Amygdala (tissue), 56 donors: ENCODE measurements at regions not wholly inside any gene's neighbourhood (a gene's known extent, or its start where the extent isn't known, plus 50 kb on each side); places are given as distances from the start of the nearest gene placed in this dataset.

Source experiments
- DNase-seq, 56 donors: peaks; one replicate each; lab custom pipeline; 2025; lab: John Stamatoyannopoulos, UW

DNA sequence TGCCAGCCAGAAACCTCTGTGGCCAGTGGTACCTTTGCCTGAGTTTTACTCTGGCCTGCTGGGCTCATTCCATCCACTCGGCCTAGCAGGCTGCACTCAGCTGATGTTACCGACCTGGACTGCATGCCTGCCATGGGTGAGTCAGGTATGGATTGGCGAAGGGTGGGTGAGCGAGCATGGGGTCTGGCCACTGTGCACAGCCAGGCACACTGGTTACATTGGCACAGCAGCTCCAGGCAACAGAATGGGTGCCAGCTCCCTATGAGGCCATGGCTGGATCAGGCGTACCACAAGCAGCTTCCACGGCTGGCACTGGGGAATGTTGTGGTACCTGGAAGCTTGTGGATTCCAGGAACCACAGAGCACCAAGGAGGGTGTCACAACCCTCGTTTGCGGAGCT, 685.7 kb downstream of the SLC16A7 start:
- DNase-seq, result no peak

DNA sequence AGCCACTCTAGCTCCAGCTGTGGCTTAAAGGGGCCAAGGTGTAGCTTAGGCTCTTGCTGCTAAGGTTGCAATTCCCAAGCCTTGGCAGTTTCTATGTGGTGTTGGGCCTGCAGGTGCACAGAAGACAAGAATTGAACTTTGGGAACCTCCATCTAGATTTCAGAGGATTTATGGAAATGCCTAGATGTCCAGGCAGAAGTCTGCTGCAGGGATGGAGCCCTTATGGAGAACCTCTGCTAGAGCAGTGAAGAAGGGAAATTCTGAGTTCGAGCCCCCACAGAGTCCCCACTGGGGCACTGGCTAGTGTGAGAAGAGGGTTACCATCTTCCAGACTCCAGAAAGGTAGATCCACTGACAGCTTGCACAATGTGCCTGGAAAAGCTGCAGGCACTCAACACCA, 694.7 kb downstream of the SLC16A7 start:
- DNase-seq, result no peak

DNA sequence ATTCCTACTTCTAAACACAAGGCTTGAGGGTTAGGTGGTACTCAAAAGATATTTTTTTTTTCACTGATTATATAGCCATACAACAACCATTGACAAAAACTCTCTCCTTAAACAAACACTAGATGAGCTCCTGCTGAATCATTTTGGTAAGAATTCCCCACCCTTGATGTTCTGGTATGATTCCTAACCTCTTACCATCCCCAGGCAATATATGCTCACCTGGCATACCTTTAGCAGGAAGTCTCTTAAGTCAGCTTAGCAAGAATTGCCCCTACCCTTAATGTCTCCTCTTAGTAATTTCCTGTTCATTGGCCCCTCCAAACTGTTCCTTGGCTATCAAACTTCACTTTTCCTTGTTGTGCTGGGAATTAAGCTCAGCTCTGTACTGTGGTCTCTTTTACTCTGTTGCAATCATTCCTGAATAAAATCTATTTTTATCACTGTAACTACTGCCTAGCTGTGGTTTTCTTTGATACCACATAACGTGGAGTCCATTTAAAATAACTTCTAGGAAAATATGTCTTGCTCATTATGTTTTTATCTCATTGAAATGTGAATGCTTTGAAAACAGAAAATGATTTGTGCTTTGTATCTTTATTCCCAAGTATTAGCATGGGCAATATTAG, 712.6 kb downstream of the SLC16A7 start:
- DNase-seq, result no peak

DNA sequence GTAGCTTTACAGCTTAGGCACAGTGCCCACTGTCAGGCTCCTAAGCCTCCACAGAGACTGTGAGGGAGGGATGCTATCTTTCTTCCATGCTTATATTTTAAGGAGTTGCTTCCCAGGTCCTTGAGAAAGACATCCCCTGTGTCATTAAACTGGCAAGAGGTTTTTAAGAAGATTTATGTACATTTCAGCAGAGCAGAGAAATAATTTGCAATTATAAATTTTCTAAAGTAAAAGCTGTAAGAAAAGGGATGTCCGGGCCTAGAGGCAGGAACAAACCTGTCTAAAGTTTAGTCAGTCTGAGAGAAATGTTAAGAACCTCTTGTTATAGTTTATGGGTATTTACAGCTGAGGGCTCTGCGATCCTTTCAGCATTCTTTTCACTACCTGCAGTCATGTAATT, 716.1 kb downstream of the SLC16A7 start:
- no peak for DNase-seq

DNA sequence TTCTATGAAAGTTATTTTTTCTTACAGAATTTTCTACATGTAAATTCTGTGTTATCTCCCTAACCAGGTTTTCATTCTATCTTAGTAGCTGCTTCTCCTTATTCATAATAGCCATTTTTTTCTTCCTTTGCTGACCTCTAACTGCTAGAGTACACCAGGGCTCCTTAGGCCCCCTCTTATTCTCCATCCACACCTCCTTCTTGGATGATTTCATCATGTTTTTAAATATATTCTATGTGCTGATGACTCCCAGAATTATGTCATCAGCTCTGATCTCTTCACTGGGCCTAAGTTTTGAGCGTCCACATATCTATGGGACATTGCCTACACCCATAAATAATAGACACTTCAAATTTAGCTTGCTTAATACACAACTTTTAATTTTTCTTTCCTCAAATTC, 721.5 kb downstream of the SLC16A7 start:
- DNase-seq, result no peak

DNA sequence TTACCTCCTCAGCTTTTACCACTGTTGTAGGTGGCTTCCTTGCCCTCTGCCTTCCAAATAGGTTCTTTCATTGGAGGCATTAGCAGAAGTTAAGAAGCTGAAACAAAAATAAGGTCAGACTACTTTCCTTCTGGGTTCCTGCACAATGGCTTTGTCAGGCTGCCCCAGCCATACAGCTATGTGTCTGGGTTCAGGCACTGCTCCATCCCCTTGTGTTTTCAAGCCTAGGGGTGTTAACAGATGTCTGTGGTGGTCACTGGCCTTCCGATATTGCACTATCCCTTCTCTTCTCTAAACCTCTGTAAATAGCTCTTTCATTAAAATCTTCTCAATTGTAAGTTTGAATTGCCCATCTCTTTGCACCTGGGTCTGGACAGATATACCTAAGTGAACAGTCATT, 728.9 kb downstream of the SLC16A7 start:
- no peak for DNase-seq

DNA sequence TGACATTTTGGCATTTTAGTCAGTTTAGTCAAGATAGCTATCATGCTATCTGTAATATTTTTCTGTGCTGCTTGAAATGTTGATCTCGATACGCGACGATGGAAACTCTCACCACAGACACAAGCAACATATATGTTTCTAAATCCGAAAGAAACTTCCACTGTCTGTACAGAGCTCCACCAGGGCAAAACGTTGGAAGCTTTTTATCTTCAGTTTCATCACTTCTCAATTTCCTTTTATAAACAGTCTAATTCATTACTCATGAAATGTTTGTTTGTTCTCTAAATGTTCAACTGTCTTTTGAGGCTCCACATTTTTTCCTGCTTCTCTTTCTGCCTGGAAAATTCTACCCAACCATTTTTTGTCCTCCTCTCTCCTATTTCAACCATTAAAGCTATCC, 737.6 kb downstream of the SLC16A7 start:
- no peak for DNase-seq

DNA sequence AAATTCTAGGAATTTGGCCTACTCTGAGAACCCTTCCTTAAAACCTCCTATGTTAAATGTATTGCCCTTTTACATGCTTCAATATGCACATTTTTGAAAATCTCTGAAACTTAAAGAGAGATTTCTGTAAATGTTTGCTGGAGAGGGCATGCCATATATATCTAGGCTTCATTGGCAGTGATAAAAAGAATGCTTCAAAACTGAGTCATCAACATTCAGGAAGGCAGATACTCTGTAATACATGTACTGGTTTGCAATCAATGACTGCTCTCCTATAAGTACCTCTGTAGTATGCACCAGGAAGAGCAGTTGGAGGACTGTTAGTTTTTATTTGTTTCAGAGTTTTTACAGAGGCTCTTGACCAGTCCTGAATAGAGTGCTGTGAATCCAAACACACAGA, 739.9 kb downstream of the SLC16A7 start:
- DNase-seq, result no peak

DNA sequence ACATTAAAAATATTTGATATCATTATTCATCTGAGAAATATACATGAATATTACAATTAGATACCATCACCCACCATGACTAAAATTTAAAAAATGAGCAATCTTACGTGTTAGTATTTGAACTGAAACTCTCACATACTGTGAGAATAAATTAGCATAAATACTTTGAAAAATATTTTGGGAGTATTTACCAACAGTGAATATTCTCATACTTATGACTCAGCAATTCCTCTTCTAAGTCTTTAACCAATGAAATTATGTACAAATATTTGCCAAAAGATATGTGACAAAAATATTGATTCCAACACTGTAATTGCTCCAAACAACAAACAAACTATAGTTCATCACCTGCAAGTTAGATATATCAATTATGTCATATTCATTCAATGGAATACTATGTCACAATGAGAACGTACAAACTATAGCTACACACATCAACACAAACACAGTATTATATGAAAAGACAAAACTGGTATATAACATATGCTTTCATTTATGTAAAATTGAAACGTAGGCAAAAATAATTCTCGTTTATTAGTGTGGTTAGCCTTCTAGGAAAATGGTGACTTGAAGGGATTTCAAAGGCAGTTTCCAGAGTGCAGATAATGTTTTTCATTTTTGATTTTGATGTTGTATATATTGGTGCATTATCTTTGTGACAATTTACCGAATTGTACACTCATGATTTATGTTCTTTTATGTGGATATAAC, 742.2 kb downstream of the SLC16A7 start:
- DNase-seq, result no peak

DNA sequence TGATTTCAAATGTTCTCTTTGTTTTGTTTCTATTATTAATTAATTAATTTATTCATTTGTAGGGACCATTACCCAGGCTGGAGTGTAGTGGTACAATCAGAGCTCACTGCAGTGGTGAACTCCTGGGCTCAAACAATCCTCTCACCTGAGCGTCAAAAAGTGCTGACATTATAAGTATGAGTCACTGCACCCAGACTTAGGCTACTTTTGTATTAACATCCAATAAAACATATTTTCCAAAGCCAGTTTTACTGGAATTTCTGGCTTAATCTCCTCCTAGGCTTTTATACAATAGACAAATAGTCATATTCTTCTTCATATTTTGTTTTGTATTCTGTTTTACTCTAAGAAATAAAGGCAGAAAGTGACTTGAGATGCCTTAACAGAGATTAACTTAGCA, 749.6 kb downstream of the SLC16A7 start:
- no peak for DNase-seq

DNA sequence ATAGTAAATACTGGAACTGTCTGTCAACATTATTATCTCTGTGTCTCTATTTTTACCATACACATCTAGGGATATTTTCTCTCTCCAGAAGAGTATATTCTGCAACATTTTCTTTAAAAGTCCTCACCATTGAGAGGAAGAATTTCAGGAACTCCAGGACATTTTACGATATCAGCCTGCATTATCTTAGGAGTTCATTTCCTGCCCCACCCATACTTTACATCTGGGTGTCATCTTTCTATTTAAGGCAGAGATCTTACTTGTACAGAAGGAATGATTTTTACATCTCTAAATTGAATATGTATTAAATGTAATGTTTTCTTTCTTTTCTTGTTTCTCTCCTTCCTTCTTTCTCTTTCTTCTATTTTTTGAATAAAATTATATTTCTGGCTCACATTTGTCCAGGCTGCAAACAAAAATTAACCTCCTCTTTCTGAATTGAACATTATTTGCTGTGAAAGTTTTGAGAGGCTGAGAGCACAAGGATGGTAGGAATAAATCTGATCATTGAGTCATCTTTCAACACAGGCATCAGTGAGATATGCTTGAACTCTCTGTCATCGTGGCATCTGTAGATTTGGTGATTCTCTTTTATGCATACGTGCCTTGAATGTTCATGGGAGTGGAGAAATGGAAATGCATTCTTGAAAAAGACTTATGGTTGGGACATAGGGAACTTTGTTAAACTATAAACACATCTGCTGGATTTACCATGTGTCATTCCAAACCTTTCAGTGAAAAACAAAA, 753.6 kb downstream of the SLC16A7 start:
- DNase-seq, result no peak

DNA sequence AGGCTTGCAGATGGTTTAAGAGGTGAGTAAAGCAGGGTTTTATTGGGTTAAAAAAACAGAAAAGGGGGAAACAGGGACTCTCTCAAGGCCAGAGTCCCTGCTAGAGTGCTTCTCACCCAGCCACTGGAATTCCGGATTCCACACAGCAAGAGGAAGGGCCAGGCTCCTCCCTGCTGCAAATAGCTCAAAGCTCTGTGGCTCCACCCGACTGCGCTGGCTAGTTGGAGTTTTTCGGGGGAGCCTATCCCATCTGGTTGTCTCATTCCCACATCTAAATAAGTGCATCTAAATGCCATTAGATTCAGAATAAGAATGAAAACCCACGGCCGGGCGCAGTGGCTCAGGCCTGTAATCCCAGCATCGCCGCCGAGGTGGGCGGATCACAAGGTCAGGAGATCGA, 791.5 kb downstream of the SLC16A7 start:
- no peak for DNase-seq

DNA sequence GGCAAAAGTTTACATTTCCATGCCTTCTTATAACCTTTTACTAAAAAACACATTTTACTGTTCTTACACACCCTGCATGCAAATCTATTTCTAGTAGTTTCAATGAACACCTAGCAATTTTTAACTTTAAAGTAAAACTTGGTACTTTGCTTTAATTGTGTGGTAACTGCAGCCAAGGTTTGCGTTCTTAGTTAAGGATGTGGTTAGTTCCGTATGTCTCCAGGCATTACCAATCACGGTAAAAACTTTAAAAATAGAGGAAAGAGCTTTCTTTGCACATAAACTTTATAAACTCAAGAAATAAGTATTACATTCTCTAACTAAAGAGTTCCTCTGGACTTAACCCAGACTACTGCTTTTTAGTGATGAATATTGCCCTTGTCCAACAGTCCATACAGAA, 795.2 kb downstream of the SLC16A7 start:
- no peak for DNase-seq

DNA sequence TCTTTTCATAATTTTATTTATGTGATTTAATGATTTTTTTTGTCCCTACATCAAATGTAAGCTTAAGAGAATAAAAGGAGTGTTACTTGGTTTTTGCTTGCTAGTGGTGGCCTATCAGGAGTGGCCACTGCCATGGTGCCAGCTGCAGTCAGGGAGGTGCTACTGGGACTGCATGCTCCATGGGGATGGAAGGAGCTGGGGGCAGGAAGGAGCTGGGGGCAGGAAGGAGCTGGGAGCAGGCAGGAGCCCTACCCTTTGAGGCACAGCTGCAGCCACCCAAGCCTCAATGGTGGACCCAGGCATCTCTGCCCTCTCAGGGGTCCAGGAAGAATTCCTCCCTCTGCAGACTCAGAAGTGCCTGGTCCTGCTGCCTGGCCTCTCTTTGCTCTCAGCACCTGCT, 796.0 kb downstream of the SLC16A7 start:
- DNase-seq, result no peak

DNA sequence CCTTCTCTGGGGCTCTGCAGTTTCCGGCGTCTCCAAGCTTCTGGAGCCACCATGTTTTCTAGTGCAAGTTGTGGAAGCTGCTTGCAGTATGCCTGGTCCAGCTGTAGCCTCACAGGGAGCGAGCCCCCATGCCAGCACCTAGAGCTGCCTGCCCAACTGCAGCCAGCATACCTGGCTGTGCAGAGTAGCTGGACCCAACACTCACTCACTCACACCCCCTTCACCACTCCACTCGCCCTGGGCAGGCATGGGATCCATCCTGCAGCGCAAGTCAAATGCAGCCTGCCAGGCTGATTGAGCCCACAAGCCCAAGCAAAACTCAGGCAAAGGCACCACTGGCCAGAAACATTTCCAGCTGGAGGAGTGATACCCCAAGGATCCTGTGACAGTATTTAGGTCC, 797.3 kb downstream of the SLC16A7 start:
- no peak for DNase-seq

DNA sequence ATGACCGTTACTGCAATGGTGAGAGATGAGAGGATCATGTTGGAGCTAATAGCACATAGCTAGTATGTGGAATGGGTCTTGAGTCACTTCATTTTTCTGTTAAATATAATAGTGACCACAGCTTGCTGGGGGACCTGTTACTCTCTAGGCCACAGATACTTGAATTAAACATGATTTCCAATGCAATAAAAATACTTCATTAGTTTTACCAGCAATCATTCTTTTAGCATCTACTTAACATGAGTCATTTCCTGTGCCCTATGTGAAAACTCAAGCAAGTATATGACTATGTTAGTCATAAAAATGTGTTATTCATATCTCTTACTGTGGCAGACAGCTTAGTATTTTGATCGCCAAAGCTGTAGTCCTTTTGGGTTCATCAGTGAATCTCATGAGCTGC, 798.8 kb downstream of the SLC16A7 start:
- no peak for DNase-seq

DNA sequence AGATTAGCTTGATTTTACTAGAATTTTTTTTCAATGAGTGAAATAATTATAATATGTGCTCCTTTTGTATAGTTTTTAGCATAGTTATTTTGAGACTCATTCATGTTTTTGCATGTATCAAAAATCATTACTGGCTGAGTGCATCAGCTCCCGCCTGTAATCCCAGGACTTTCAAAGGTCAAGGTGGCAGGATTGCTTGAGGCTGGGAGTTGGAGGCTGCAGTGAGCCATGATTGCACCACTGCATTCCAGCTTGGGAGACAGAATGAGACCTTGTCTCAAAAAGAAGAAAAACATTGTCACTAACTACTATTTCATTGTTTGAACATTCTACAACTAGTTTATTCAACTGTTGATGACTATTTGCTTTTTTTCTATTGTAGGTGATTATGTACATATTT, 802.7 kb downstream of the SLC16A7 start:
- no peak for DNase-seq

DNA sequence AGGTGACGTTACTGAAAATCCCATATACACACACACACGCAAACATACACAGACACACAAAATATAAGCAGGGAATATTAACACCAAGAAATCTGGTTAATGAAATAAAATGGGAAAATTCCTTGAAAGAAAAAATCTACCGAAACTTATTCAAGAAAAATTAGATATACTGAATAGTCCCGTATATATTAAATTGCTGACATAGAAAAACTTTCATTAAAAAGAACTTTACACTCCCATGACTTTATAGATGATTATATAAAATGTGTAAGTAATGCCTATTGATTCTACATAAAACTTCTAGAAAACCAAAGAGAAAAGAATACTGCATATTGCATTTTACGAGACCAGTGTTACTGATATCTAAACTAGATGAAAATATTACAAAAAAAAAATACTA, 803.2 kb downstream of the SLC16A7 start:
- no peak for DNase-seq

DNA sequence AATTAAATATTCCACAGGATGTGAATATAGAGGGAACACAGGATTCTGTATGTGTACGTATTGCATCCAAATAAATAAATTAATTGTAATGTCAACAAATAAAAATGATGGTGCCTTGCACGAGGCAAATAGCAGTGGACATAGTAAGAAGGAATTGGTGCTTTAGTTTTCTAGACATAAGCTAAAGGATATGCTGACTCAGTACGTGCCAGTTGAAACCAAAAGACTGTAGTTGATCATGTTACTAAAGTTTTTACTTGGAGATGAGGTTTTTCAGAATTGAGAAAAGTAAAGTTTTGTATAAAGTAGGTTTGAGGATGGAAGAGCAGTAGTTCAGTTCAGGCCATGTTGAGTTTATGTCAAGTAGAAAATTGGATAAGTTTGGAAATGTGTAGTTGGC, 807.2 kb downstream of the SLC16A7 start:
- no peak for DNase-seq

DNA sequence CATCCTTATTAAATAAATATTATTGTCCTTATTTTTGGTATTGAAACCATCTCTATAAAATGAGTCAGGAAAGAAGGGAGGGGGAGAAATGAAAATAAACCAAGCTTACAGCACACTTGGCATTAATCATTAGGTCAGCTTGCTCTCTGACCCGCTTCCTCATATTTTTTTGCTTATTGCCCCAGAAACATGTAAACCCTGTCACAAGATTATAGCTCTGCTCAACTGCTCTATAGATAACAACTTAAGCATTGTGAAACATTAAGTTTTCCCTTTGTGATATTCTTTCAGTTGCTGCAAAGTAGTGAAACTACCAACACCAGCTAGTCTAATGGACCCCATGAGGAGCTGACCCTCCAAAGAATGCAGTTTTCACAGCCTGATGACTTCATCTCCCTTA, 819.5 kb downstream of the SLC16A7 start:
- DNase-seq, result no peak

DNA sequence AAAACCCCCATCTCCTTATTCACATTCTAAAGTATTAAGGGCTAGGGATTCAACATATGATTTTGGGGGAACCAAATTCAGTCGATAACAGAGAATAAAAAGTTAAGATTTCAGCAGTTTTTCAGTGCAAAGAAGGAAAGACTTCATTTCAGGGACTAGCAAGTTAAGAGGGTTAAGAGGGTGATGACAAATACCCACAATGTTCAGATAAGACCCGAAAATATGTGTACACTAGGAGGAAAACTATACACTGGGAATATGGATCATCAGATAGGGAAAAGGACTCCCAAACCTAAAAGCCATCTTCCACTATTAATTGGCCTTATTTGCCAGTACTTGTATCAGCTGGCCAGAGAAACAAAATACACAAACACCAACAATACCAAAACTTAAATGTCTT, 824.2 kb downstream of the SLC16A7 start:
- no peak for DNase-seq

DNA sequence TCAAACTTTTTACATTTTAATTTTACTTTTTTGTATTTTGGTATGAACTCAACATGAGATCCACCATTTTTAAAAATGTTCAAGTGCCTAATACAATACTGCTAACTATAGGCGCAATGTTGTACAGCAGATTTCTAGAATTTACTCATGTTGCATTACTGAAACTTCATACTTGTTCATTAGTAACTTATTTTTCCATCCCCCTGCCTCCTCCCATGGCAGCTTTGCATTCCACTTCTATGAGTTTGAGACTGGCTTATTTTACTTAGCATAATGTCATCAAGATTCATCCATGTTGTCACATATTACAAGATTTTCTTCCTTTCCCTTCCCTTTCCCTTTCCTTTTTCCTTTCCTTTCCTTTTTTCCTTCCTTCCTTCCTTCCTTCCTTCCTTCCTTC, 825.9 kb downstream of the SLC16A7 start:
- no peak for DNase-seq
